ENCODE measurements at regions not wholly inside any gene's neighbourhood (a gene's known extent, or its start where the extent isn't known, plus 50 kb on each side); places are given as distances from the start of the nearest gene placed in this dataset.

DNA sequence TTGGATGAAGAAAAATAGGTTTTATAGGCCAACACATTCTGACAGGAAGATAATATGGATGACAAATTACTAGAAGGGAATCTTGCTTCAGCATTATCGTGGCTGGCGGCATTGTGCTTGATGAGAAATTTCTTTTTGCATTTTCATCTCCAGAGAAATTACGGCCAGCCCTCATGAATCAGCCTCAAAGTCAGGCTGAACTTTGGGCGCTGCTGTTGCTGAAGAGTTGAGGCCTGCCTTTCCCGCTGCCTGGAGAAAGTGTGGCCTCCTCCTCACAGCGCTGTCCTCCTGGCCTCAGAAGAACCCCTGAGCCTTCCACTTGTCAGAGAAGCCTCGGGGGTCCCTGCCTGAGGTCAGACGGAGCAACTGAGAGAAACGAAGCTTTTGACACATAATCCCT, 272.4 kb upstream of the KCNIP4 start:
- Histone ChIP-seq H3K27me3 (ENCODE audit: insufficient read depth, low read depth, severe bottlenecking) (no peaks in the 10 kb centered on the region), H3K27ac (no peak overlapping the region), H3K4me3 (ENCODE audit: low read depth, low read length) (no peak overlapping the region), H3K36me3 (no peaks in the 10 kb centered on the region), H3K9me3 (ENCODE audit: severe bottlenecking) (no peaks in the 10 kb centered on the region)
- TF ChIP-seq, protein P1, sequence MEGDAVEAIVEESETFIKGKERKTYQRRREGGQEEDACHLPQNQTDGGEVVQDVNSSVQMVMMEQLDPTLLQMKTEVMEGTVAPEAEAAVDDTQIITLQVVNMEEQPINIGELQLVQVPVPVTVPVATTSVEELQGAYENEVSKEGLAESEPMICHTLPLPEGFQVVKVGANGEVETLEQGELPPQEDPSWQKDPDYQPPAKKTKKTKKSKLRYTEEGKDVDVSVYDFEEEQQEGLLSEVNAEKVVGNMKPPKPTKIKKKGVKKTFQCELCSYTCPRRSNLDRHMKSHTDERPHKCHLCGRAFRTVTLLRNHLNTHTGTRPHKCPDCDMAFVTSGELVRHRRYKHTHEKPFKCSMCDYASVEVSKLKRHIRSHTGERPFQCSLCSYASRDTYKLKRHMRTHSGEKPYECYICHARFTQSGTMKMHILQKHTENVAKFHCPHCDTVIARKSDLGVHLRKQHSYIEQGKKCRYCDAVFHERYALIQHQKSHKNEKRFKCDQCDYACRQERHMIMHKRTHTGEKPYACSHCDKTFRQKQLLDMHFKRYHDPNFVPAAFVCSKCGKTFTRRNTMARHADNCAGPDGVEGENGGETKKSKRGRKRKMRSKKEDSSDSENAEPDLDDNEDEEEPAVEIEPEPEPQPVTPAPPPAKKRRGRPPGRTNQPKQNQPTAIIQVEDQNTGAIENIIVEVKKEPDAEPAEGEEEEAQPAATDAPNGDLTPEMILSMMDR (IDR thresholded peaks at IDR 0.05; ENCODE audit: low read depth, low read length): no peak
- DNase-seq: no peak

DNA sequence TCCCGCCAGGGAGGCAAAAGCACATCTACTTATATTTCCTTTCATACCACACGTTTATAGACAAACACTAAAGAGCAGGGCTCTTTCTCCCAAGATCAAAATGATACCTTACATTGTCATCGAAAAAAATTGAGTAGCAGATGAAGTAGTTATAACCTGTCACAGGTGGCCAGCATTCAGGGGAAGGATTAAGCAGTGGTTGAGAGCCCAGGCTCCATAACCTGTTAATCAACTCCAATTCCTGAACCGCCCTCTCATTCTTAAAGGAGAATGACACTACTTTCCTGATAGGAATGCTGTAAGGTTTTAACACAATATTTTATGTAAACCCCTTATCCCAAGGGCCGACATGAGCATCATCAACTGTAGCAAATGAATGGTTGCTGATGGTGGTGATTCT, 268.9 kb upstream of the KCNIP4 start:
- no peak for DNase-seq
- no peaks in the 10 kb centered on the region for H3K27me3 ChIP-seq (ENCODE audit: insufficient read depth, low read depth, severe bottlenecking)
- TF ChIP-seq, protein P1 (IDR thresholded peaks at IDR 0.05; ENCODE audit: low read depth, low read length): no peak
- no peaks in the 10 kb centered on the region for H3K36me3 ChIP-seq
- H3K9me3 ChIP-seq (ENCODE audit: severe bottlenecking): no peaks in the 10 kb centered on the region
- no peak overlapping the region for H3K4me3 ChIP-seq (ENCODE audit: low read depth, low read length)
- no peak overlapping the region for H3K27ac ChIP-seq

DNA sequence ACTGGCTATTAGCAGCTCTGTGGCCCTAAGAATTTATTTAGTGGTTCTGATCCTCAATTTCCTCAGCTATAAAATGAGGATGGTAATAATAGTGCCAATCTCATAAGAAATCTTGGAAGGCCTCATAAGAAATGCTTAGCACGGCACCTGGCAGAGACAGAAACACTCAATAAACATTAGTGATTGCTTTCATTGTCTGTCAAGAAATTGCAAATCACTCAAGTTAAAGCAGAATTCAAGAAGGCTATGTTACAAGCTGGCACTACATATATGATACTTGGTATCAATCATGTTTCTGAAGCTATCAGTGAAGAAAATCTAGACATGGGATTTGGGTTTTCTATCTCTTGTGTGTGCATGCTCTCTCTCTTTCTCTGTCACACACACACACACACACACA, 267.7 kb upstream of the KCNIP4 start:
- DNase-seq: no peak
- Histone ChIP-seq H3K27ac (no peak overlapping the region), H3K36me3 (no peaks in the 10 kb centered on the region), H3K27me3 (ENCODE audit: insufficient read depth, low read depth, severe bottlenecking) (no peaks in the 10 kb centered on the region), H3K4me3 (ENCODE audit: low read depth, low read length) (no peak overlapping the region), H3K9me3 (ENCODE audit: severe bottlenecking) (no peaks in the 10 kb centered on the region)
- TF ChIP-seq, protein P1 (IDR thresholded peaks at IDR 0.05; ENCODE audit: low read depth, low read length): no peak

DNA sequence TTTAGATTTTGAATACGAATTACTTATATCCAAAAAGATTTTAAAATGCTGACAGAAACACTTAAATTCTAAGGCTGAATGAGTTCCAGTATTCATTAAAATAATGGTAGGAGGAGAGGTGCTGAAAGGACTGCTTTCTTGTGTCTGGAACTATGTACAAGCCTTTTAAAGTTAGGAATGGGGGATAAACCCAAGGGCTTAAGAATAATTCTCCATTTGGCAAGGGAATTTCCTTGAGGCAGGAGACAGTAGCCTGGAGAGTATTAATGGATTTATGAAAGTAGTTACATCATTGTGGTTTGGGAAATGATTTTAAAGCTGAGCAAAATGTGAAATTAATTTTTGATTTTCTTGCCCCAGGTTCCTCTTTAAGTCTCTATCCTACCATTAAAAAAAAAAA, 266.5 kb upstream of the KCNIP4 start:
- Histone ChIP-seq H3K27ac (no peak overlapping the region), H3K4me3 (ENCODE audit: low read depth, low read length) (no peak overlapping the region), H3K27me3 (ENCODE audit: insufficient read depth, low read depth, severe bottlenecking) (no peaks in the 10 kb centered on the region), H3K36me3 (no peaks in the 10 kb centered on the region), H3K9me3 (ENCODE audit: severe bottlenecking) (no peaks in the 10 kb centered on the region)
- TF ChIP-seq, protein P1 (IDR thresholded peaks at IDR 0.05; ENCODE audit: low read depth, low read length): no peak
- DNase-seq: no peak

DNA sequence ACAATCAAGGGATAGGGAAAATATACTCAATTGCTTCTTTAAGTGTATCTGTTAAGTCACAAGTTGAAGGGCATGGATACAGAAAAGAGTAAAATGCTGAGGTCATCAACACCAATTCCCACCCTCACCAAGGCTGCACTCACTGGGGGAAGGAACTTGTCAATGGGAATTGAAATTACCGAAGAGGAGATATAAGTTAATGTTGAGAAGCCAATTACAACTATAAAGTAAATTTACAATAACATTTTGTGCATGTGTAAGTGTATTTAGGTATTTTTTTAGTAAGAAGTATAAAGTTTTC, 255.1 kb upstream of the KCNIP4 start:
- no peaks in the 10 kb centered on the region for H3K9me3 ChIP-seq (ENCODE audit: severe bottlenecking)
- no peak for DNase-seq
- no peaks in the 10 kb centered on the region for H3K27me3 ChIP-seq (ENCODE audit: insufficient read depth, low read depth, severe bottlenecking)
- H3K4me3 ChIP-seq (ENCODE audit: low read depth, low read length): no peak overlapping the region
- TF ChIP-seq, protein P1 (IDR thresholded peaks at IDR 0.05; ENCODE audit: low read depth, low read length): no peak
- no peak overlapping the region for H3K27ac ChIP-seq
- H3K36me3 ChIP-seq: no peaks in the 10 kb centered on the region

DNA sequence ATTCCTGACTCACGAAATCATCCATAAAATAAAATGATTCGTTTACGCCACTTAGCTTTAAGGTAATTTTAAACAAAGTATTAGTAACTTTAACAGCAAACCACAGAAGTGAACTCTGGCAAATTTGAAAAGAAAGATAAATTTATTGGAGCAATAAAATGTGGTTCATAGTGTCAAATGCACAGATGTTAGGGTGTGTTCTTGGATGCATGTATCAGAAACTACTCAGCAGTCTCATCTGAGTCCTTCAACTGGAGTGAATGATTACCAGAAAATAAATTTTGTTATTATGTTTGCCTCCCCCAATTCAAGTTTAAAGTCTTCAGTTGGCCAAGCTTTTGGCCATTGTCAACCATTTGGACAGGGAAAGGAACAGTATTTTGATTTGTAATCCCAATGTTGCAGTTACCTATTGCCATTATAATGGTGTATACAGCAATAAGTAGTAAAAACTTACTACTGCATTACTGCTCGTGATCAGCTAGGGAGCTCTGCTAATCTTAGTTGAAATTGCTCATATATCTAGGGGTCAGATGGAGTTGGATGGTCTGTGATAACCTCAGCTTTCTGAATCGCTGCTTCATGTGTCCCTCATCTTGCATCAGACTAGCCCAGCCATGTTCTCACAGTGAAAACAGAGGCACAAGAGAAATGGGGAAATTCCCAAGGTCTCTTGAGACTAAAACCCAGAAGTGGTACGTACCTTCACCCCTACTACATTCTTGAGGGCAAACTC, 254.6 kb upstream of the KCNIP4 start:
- Histone ChIP-seq H3K4me3 (ENCODE audit: low read depth, low read length) (no peak overlapping the region), H3K36me3 (no peaks in the 10 kb centered on the region), H3K27me3 (ENCODE audit: insufficient read depth, low read depth, severe bottlenecking) (no peaks in the 10 kb centered on the region), H3K9me3 (ENCODE audit: severe bottlenecking) (no peaks in the 10 kb centered on the region), H3K27ac (no peak overlapping the region)
- DNase-seq: no peak
- TF ChIP-seq, protein P1 (IDR thresholded peaks at IDR 0.05; ENCODE audit: low read depth, low read length): no peak
